Gastroesophageal sphincter (tissue), 4 donors: ENCODE measurements at regions not wholly inside any gene's neighbourhood (a gene's known extent, or its start where the extent isn't known, plus 50 kb on each side); places are given as distances from the start of the nearest gene placed in this dataset.

Source experiments
- ATAC-seq: fragments of 150-250 bp; one replicate; pipeline ENCODE4 v1.9.1; 2016; ENCODE audit warnings: mild to moderate bottlenecking, moderate library complexity
- H3K27ac ChIP-seq, 4 donors: fragments of 200-600 bp; sonication (generic) in 3 of 4; 1 replicate in 3 of 4; 2 replicates in 1 of 4; pipeline ENCODE4 v1.5.1; 2016 to 2019
- H3K27me3 ChIP-seq: fragments of 200-600 bp; sonication (generic); one replicate; pipeline ENCODE4 v1.5.1; 2019
- H3K36me3 ChIP-seq, 2 donors: fragments of 200-600 bp; sonication (generic); one replicate each; pipeline ENCODE4 v1.5.1; 2019; ENCODE audit warnings: control low read depth in 1 of 2
- H3K4me1 ChIP-seq, 3 donors: fragments of 200-600 bp; sonication (generic); 1 replicate in 2 of 3; 2 replicates in 1 of 3; pipeline ENCODE4 v1.5.1; 2016 to 2019; ENCODE audit warnings: control low read depth in 2 of 3
- H3K4me3 ChIP-seq, 2 donors: fragments of 200-600 bp; sonication (generic); one replicate each; pipeline ENCODE4 v1.5.1; 2019; ENCODE audit warnings: mild to moderate bottlenecking in 1 of 2, moderate library complexity in 1 of 2
- H3K9me3 ChIP-seq, 3 donors: fragments of 200-600 bp; sonication (generic); one replicate each; pipeline ENCODE4 v1.5.1; 2017 to 2019; ENCODE audit warnings: control low read depth in 2 of 3
- EP300 ChIP-seq: sonication (generic); formaldehyde crosslinking; IDR thresholded peaks from one replicate; pipeline ENCODE4 v1.6.1; 2017; ENCODE audit warnings: antibody characterized with exemption, mild to moderate bottlenecking
- POLR2A ChIP-seq, 2 donors: fragments of 450-650 bp; IDR thresholded peaks; one replicate each; pipeline ENCODE4 v1.6.1; 2017; ENCODE audit warnings: antibody characterized with exemption in 2 of 2, mild to moderate bottlenecking in 2 of 2, moderate library complexity in 1 of 2
- POLR2AphosphoS5 ChIP-seq: sonication (generic); formaldehyde crosslinking; IDR thresholded peaks from one replicate; pipeline ENCODE4 v1.6.1; 2017; ENCODE audit warnings: antibody characterized with exemption
- WGBS, 2 donors: methylation state at CpG; one replicate each; pipeline ENCODE4 v1.1.5; 2018; ENCODE audit warnings: low coverage in 1 of 2; 5-methylcytosine and 5-hydroxymethylcytosine counted together
- TF ChIP-seq, protein P1 (sequence below), 4 experiments: fragments of 200-600 bp in 2 of 4; fragments of 450-650 bp in 2 of 4; sonication (generic) in 1 of 4; IDR thresholded peaks; one replicate each; pipeline ENCODE4 v1.5.1; 2017 to 2019; ENCODE audit warnings: antibody characterized with exemption in 4 of 4, mild to moderate bottlenecking in 2 of 4, moderate library complexity in 2 of 4

DNA sequence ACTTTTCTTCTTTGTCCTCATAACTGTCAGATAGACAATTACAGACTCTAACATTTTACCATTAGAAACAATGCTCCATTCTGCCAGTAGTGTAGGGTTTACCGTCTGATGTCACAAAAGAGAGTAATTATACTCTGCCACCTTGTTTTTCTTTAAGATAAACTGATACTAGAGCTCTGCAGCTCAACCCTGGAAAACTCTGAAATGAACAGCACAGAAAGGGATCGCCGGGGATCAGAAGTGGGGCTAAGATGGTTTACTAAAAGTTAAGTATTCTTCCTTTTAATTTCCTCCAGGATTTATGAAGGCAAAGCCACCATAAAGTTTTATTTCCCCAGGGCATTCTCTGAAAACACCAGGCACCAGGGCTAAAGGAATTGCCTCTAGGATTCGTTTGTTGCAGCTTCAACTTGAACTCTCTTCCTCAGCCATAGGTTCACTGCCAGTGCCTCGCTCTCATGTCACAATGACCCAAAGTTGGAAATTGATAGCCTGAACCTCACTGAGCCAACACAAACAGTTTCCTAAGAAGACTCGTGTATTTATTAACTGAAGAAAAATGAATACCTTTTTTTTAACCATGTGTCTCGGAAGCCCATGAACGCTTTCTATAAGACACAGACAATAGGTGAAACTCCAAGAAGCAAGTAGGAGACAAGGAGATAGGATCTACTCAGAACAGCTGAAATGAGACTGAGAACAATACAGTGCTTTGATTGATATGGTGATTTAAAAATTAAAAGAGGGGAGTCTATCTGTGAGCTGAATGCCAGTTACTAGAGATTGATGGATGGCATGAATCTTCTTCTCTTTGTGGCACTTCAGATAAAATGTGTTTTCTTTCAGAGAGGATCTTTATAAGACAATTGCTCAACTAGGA, 121.5 kb upstream of the SPATS2L start:
- 37 to 66% methylated on average over 6 to 8 of the region's 8 CpGs for WGBS, 2 donors
- H3K4me3 ChIP-seq = no peak overlapping the region
- TF ChIP-seq POLR2AphosphoS5 = no peak
- no peak for TF ChIP-seq EP300
- no peak for TF ChIP-seq POLR2A (IDR thresholded peaks at IDR 0.05)
- TF ChIP-seq, protein P1, sequence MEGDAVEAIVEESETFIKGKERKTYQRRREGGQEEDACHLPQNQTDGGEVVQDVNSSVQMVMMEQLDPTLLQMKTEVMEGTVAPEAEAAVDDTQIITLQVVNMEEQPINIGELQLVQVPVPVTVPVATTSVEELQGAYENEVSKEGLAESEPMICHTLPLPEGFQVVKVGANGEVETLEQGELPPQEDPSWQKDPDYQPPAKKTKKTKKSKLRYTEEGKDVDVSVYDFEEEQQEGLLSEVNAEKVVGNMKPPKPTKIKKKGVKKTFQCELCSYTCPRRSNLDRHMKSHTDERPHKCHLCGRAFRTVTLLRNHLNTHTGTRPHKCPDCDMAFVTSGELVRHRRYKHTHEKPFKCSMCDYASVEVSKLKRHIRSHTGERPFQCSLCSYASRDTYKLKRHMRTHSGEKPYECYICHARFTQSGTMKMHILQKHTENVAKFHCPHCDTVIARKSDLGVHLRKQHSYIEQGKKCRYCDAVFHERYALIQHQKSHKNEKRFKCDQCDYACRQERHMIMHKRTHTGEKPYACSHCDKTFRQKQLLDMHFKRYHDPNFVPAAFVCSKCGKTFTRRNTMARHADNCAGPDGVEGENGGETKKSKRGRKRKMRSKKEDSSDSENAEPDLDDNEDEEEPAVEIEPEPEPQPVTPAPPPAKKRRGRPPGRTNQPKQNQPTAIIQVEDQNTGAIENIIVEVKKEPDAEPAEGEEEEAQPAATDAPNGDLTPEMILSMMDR (IDR thresholded peaks at IDR 0.05) = no peak
- ATAC-seq = no peak
- no peaks in the 10 kb centered on the region for H3K36me3 ChIP-seq
- no peaks in the 10 kb centered on the region for H3K27me3 ChIP-seq
- no peak overlapping the region for H3K27ac ChIP-seq
- H3K9me3 ChIP-seq = peaks cover 0 to 10% (median 0%) of the 10 kb centered on the region in 3 donors
- H3K4me1 ChIP-seq = no peaks in the 10 kb centered on the region

DNA sequence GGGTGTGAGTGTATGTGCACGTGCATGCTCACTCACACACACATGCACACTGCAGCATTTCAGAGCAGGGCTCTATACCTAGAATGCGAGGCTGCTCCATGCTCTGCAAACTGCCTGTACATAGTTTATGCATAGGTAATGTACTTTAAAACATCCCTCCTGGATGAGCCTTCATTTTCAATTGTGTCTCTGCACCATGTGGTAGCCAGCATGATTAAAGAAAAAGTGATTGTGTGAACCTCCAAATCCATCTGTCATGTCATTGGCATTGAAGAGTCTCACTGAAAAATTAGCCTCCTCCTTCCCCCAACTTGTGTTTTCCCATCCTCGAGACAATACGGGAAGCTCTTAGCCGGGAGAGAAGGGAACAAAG, 120.9 kb upstream of the SPATS2L start:
- no peaks in the 10 kb centered on the region for H3K27me3 ChIP-seq
- no peak overlapping the region for H3K27ac ChIP-seq
- no peak overlapping the region for H3K4me3 ChIP-seq
- no peaks in the 10 kb centered on the region for H3K36me3 ChIP-seq
- no peaks in the 10 kb centered on the region for H3K4me1 ChIP-seq
- ATAC-seq = no peak
- H3K9me3 ChIP-seq = peaks cover 0 to 10% (median 0%) of the 10 kb centered on the region in 3 donors
- no peak for TF ChIP-seq POLR2A (IDR thresholded peaks at IDR 0.05)
- TF ChIP-seq EP300 = no peak
- TF ChIP-seq, protein P1 (IDR thresholded peaks at IDR 0.05) = no peak
- no peak for TF ChIP-seq POLR2AphosphoS5
- 52 to 80% methylated on average over 5 of the region's 5 CpGs for WGBS, 2 donors

DNA sequence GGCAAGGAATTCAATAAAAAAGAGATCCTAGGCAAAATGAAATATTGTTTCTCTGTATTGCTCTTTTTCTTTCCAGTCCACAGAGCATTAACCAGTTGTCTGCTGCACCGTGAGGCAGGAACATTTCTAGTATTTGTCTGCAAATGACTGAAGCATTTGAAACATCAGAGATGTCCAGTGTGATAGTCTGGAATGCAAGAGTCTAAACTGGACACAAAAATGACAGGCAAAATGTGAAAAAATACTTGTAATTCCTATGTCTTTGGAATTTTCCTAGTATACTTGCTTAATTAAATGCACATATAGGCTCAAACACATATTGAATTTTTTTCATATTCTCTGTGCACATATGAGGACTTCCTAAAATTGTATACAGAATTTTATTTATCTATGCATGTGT, 120.5 kb upstream of the SPATS2L start:
- ATAC-seq = no peak
- TF ChIP-seq, protein P1 (IDR thresholded peaks at IDR 0.05) = no peak
- TF ChIP-seq POLR2A (IDR thresholded peaks at IDR 0.05) (no peak), EP300 (no peak), POLR2AphosphoS5 (no peak)
- Histone ChIP-seq H3K27ac (no peak overlapping the region), H3K4me3 (no peak overlapping the region), H3K4me1 (no peaks in the 10 kb centered on the region), H3K27me3 (no peaks in the 10 kb centered on the region), H3K9me3 (peaks cover 0 to 10% (median 0%) of the 10 kb centered on the region in 3 donors), H3K36me3 (no peaks in the 10 kb centered on the region)
- WGBS, 2 donors = 29 to 40% methylated on average over 1 of the region's 1 CpG

DNA sequence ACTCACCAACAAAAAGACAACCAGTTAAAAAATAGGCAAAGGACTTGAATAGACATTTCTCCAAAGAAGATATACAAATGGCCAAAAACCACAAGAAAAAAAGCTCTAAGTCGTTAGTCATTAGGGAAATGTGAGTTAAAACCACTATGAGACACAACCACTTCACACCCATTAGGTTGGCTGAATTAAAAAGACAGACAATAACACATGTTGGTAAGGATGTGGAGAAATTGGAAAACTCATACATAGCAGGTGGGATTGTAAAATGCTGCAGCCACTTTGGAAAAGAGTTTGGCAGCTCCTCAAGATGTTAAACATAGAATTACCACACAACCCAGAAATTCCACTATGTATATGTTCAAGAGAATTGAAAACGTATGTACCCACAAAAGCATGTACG, 117.6 kb upstream of the SPATS2L start:
- Histone ChIP-seq H3K27ac (no peak overlapping the region), H3K36me3 (no peaks in the 10 kb centered on the region), H3K4me1 (no peaks in the 10 kb centered on the region), H3K27me3 (no peaks in the 10 kb centered on the region), H3K9me3 (peaks cover 0 to 10% (median 0%) of the 10 kb centered on the region in 3 donors), H3K4me3 (no peak overlapping the region)
- no peak for ATAC-seq
- 72 to 87% methylated on average over 3 of the region's 3 CpGs for WGBS, 2 donors
- TF ChIP-seq EP300 = no peak
- TF ChIP-seq POLR2AphosphoS5 = no peak
- TF ChIP-seq, protein P1 (IDR thresholded peaks at IDR 0.05) = no peak
- no peak for TF ChIP-seq POLR2A (IDR thresholded peaks at IDR 0.05)

DNA sequence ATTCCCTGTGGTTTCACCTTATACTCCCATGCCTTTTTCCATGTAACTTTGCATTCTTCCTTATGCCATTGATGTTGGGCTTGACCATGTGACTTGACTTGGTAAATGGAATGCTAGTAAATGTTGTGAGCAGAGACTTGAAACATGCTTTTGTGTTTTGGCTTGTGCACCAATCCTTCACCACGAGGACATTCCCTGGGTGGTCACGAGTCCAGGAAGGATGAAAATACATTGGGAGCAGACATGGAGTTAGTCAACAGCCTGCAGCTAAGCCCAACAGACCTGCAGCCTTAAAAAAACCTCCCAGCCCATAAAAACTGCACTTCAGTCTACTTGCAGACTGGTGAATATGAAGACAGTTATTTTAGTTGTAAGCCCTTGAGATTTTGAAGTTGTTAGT, 116.5 kb upstream of the SPATS2L start:
- ATAC-seq = no peak
- H3K4me3 ChIP-seq = no peak overlapping the region
- no peaks in the 10 kb centered on the region for H3K4me1 ChIP-seq
- H3K36me3 ChIP-seq = no peaks in the 10 kb centered on the region
- H3K27me3 ChIP-seq = no peaks in the 10 kb centered on the region
- 26 to 62% methylated on average over 2 of the region's 2 CpGs for WGBS, 2 donors
- peaks cover 0 to 10% (median 0%) of the 10 kb centered on the region in 3 donors for H3K9me3 ChIP-seq
- no peak for TF ChIP-seq POLR2A (IDR thresholded peaks at IDR 0.05)
- no peak for TF ChIP-seq EP300
- TF ChIP-seq, protein P1 (IDR thresholded peaks at IDR 0.05) = no peak
- no peak for TF ChIP-seq POLR2AphosphoS5
- H3K27ac ChIP-seq = no peak overlapping the region
